Adrenal gland (tissue), 9 donors: ENCODE measurements at regions not wholly inside any gene's neighbourhood (a gene's known extent, or its start where the extent isn't known, plus 50 kb on each side); places are given as distances from the start of the nearest gene placed in this dataset.
A peak's percentile ranks its signal among the peaks of the same experiment; 100 is the strongest.

Experiments used
- DNase-seq, 7 donors: peaks; one replicate each; pipeline ENCODE4 v3.0.0-alpha.2; 2019 to 2020
- H3K27ac ChIP-seq, 5 donors: fragments of 200-600 bp; sonication (generic) in 4 of 5; 1 replicate in 3 of 5; 2 replicates in 2 of 5; pipeline versions ENCODE4 v1.5.1 to v1.8.0; 2016 to 2020; ENCODE audit warnings: mild to moderate bottlenecking in 1 of 5
- H3K27me3 ChIP-seq: fragments of 200-600 bp; 2 replicates; pipeline ENCODE4 v1.8.0; 2021
- H3K36me3 ChIP-seq, 2 donors: fragments of 200-600 bp; replicated peaks in 1 of 2; 1 replicate in 1 of 2; 2 replicates in 1 of 2; pipeline versions ENCODE4 v1.5.1 to v1.8.0; 2018 to 2022
- H3K4me1 ChIP-seq, 2 donors: fragments of 200-600 bp; replicated peaks in 1 of 2; 1 replicate in 1 of 2; 2 replicates in 1 of 2; pipeline versions ENCODE4 v1.5.1 to v1.8.0; 2018 to 2021
- H3K4me3 ChIP-seq, 4 donors: fragments of 200-600 bp; sonication (generic) in 3 of 4; one replicate each; pipeline ENCODE4 v1.5.1; 2016 to 2018
- H3K9me3 ChIP-seq, 3 donors: fragments of 200-600 bp; sonication (generic) in 1 of 3; replicated peaks in 1 of 3; 1 replicate in 2 of 3; 2 replicates in 1 of 3; pipeline versions ENCODE4 v1.5.1 to v1.8.0; 2016 to 2021
- POLR2A ChIP-seq, 2 donors: fragments of 450-650 bp; IDR thresholded peaks; one replicate each; pipeline ENCODE4 v1.6.1; 2017; ENCODE audit warnings: antibody characterized with exemption in 2 of 2, mild to moderate bottlenecking in 2 of 2, moderate library complexity in 1 of 2
- WGBS, 4 donors: extraction: QIAGEN DNeasy Blood & Tissue Kit in 2 of 4; methylation state at CpG; one replicate each; pipeline versions ENCODE4 v1.1.5 to v1.1.7; 2013 to 2017; 5-methylcytosine and 5-hydroxymethylcytosine counted together
- intact Hi-C, 2 donors: fragments of 100-400 bp; cut with DNase I; formaldehyde crosslinking; loops; one replicate each; pipeline versions ENCODE4 v1.14.1 to v1.15.0; 2022 to 2023
- TF ChIP-seq, protein P1 (sequence below), 6 experiments: fragments of 450-650 bp in 4 of 6; fragments of 200-600 bp in 2 of 6; sonication (generic) in 1 of 6; IDR thresholded peaks; 1 replicate in 5 of 6; 2 replicates in 1 of 6; pipeline versions ENCODE4 v1.5.1 to v1.8.0; 2016 to 2021; ENCODE audit warnings: antibody characterized with exemption in 6 of 6, mild to moderate bottlenecking in 2 of 6, moderate library complexity in 1 of 6
- donor health status: healthy with polysubstance abuse.
- donor health status: Bipolar disorder and iron deficiency.
- donor health status: DM: yes; HTN: yes; CAD: no.
- donor health status: DM: no; HTN: no; CAD: no.
- donor health status: DM: no; HTN: no; CAD: no.

DNA sequence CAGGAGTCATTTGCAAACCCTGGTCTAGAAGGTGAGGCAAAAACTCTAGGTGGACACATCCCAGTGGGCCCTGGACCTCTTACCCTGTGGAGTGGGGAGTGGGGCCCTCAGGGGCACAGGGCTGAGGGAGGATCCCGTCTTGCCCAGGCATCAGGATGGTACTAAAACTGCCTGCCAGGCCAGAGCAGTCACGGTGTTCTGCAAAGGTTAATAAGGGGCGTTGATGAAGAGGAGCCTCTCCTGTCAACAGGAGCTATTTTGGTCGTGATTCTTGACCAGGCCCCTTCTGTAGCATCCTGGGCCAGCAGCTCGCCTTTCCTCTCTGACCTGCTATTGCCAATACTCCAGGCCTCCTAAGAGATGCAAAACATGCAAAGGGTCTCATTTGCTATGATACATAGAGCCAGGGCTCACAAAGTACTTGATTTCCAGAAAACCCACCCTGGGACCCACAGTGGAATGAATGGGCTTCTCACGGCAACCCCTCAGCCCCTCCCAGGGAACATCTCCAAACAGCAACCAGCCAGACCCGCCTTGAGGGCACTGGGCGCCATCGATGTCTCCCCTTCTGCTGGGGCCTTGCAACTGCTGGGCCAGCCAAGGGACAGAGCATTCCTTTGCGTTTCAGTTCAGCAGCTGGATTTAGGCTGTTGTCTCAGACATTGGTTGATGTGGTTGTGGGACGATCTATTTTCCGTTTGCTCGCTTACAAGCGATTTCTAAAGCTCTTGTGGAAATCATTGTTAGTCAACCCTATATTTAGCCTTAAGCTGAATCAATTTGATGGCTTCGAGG lies 111.1 kb downstream of the PDCL3 start:
- intact Hi-C loops, result no loop called here
- TF ChIP-seq, protein P1, sequence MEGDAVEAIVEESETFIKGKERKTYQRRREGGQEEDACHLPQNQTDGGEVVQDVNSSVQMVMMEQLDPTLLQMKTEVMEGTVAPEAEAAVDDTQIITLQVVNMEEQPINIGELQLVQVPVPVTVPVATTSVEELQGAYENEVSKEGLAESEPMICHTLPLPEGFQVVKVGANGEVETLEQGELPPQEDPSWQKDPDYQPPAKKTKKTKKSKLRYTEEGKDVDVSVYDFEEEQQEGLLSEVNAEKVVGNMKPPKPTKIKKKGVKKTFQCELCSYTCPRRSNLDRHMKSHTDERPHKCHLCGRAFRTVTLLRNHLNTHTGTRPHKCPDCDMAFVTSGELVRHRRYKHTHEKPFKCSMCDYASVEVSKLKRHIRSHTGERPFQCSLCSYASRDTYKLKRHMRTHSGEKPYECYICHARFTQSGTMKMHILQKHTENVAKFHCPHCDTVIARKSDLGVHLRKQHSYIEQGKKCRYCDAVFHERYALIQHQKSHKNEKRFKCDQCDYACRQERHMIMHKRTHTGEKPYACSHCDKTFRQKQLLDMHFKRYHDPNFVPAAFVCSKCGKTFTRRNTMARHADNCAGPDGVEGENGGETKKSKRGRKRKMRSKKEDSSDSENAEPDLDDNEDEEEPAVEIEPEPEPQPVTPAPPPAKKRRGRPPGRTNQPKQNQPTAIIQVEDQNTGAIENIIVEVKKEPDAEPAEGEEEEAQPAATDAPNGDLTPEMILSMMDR (IDR thresholded peaks at IDR 0.05), result no peak
- TF ChIP-seq POLR2A (IDR thresholded peaks at IDR 0.05), result no peak
- WGBS, 4 donors, result 85 to 92% (median 88%) methylated on average over 15 of the region's 15 CpGs
- H3K4me3 ChIP-seq, result no peak overlapping the region
- no peaks in the 10 kb centered on the region for H3K9me3 ChIP-seq
- no peak overlapping the region for H3K27ac ChIP-seq
- no peak for DNase-seq
- H3K4me1 ChIP-seq, result no peaks in the 10 kb centered on the region
- H3K36me3 ChIP-seq, result no peaks in the 10 kb centered on the region
- no peaks in the 10 kb centered on the region for H3K27me3 ChIP-seq

GRCh38 chr2:100674666-100675065 lies 111.9 kb downstream of the PDCL3 start:
- WGBS, 4 donors, result 78 to 82% (median 80%) methylated on average over 10 of the region's 10 CpGs
- intact Hi-C loops, result no loop called here

DNA sequence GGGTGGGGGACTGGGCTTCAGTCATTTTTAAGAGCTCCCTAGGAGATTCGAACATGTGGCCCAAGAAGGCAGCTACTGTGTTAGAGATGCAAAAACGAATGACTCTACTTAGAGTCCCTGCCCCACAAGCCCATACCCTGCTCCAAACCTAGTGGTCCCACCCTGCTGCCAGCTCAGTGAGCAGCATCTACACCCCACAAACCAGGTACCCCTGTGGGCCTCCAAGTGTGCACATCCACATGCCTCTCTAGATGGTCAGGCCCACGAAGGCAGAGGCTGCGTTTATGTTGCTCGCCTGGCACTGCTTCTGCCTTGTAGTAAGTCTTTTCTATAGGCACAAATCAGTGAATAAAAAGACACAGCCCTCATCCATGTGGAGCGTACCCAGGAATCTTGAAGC lies 112.6 kb downstream of the PDCL3 start:
- WGBS, 4 donors, result 72 to 82% (median 78%) methylated on average over 4 to 6 of the region's 6 CpGs

More at GRCh38 chr2:100674666-100675065, 111.9 kb downstream of the PDCL3 start:
- Histone ChIP-seq H3K27me3 (no peaks in the 10 kb centered on the region), H3K4me1 (no peaks in the 10 kb centered on the region), H3K9me3 (no peaks in the 10 kb centered on the region), H3K27ac (no peak overlapping the region), H3K36me3 (no peaks in the 10 kb centered on the region), H3K4me3 (no peak overlapping the region)
- TF ChIP-seq, protein P1 (IDR thresholded peaks at IDR 0.05), result no peak
- TF ChIP-seq POLR2A (IDR thresholded peaks at IDR 0.05), result no peak
- peak in 1 of 7 donors; percentile 33 for DNase-seq

DNA sequence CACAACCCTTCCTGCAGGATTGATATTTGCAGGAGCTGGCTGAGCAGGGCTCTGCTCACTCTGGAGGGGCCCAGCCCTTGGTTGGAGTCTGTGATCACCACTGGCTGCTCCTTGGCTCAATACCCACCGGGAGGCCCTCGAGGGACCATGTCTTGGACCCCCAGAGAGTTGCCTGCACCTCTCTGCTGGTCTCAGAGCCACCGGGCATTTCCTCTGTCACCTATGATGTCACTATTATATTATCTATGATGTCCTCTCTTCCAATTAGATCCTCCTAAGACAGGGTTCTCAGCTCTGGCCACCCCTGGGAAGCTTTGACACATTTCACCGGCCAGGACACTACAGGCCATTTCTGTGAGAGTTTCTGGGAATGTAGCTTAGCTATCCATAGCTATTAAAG lies 113.1 kb downstream of the PDCL3 start:
- Histone ChIP-seq H3K27me3 (no peaks in the 10 kb centered on the region), H3K36me3 (no peaks in the 10 kb centered on the region), H3K27ac (no peak overlapping the region), H3K4me1 (no peaks in the 10 kb centered on the region), H3K9me3 (no peaks in the 10 kb centered on the region), H3K4me3 (no peak overlapping the region)
- 86 to 100% (median 94%) methylated on average over 3 to 4 of the region's 4 CpGs for WGBS, 4 donors
- no peak for TF ChIP-seq POLR2A (IDR thresholded peaks at IDR 0.05)
- TF ChIP-seq, protein P1 (IDR thresholded peaks at IDR 0.05), result no peak
- DNase-seq, result peak in 1 of 7 donors; percentile 25
- intact Hi-C loops, result no loop called here

More for the DNA sequence above, 112.6 kb downstream of the PDCL3 start:
- H3K36me3 ChIP-seq, result no peaks in the 10 kb centered on the region
- TF ChIP-seq, protein P1 (IDR thresholded peaks at IDR 0.05), result no peak
- TF ChIP-seq POLR2A (IDR thresholded peaks at IDR 0.05), result no peak
- no peak overlapping the region for H3K27ac ChIP-seq
- no peak overlapping the region for H3K4me3 ChIP-seq
- no peaks in the 10 kb centered on the region for H3K4me1 ChIP-seq
- H3K27me3 ChIP-seq, result no peaks in the 10 kb centered on the region
- no peaks in the 10 kb centered on the region for H3K9me3 ChIP-seq
- intact Hi-C loops, result no loop called here
- no peak for DNase-seq
